K562 (cell line): ENCODE measurements at regions not wholly inside any gene's neighbourhood (a gene's known extent, or its start where the extent isn't known, plus 50 kb on each side); places are given as distances from the start of the nearest gene placed in this dataset.

Source experiments
- ATAC-seq: fragments of 200-7000 bp; cut with Tn5 transposase; 3 replicates; pipeline ENCODE4 v1.9.1; 2020; ENCODE audit warnings: moderate library complexity
- BruUV-seq: library from RNA; stranded (reverse); fragments of 400-500 nt; replicated peaks from 2 replicates; lab custom pipeline; 2021; lab: Mats Ljungman, UMichigan
- CTCF ChIA-PET: fragments of 300-600 bp; formaldehyde crosslinking; extraction: SDS; loops from one replicate; lab custom pipeline; 2021; ENCODE audit warnings: low intra/inter-chr PET ratio; lab: Yijun Ruan, JAX
- POLR2A ChIA-PET: fragments of 300-600, 350-650 bp; sonication (Branson Sonifier 250); formaldehyde crosslinking; extraction: SDS; loops from one replicate; lab custom pipeline; 2021; ENCODE audit warnings: antibody characterized with exemption, inconsistent platforms; lab: Yijun Ruan, JAX
- DNase-seq, 4 experiments: peaks; one replicate each; pipeline versions ENCODE4 v3.0.0 to v3.0.0-alpha.2; 2011 to 2018; ENCODE audit warnings: low spot score in 3 of 4, mixed read lengths in 3 of 4; ENCODE audit errors: extremely low read depth in 1 of 4
- FAIRE-seq: peaks from 2 replicates; lab custom pipeline; 2011; peaks lifted over from hg19 to GRCh38; lab: Jason Lieb, UNC
- H2AFZ ChIP-seq: 2 replicates; pipeline ENCODE4 v1.6.0; 2011; ENCODE audit warnings: low read depth, low read length, control low read depth, inconsistent platforms
- H3K27ac ChIP-seq: fragments of 200-600 bp; 3 replicates; pipeline ENCODE4 v1.8.0; 2011; ENCODE audit warnings: low read depth, mild to moderate bottlenecking, control low read depth, inconsistent platforms, low read length, moderate library complexity, mixed read lengths; ENCODE audit errors: extremely low read depth
- H3K27me3 ChIP-seq, 2 experiments: fragments of 300-600 bp in 1 of 2; 2 replicates in 1 of 2; 3 replicates in 1 of 2; pipeline versions ENCODE4 v1.6.0 to v1.8.0; 2011; ENCODE audit warnings: inconsistent platforms in 2 of 2, low read length in 2 of 2, mild to moderate bottlenecking in 1 of 2, mixed read lengths in 1 of 2, moderate library complexity in 1 of 2; ENCODE audit not compliant: control insufficient read depth in 2 of 2, insufficient read depth in 2 of 2
- H3K36me3 ChIP-seq: fragments of 300-600 bp; 3 replicates; pipeline ENCODE4 v1.8.0; 2011; ENCODE audit warnings: mild to moderate bottlenecking, low read length, inconsistent platforms; ENCODE audit not compliant: control insufficient read depth, insufficient read depth
- H3K4me1 ChIP-seq, 2 experiments: fragments of 200-600 bp in 1 of 2; replicated peaks in 1 of 2; 2 replicates in 1 of 2; 3 replicates in 1 of 2; pipeline versions ENCODE4 v1.5.1 to v1.8.0; 2011; ENCODE audit warnings: inconsistent platforms in 2 of 2, low read length in 2 of 2, mild to moderate bottlenecking in 1 of 2, mixed read lengths in 1 of 2, moderate library complexity in 1 of 2; ENCODE audit not compliant: control insufficient read depth in 2 of 2, insufficient read depth in 2 of 2
- H3K4me2 ChIP-seq: 2 replicates; pipeline ENCODE4 v1.6.1; 2011; ENCODE audit warnings: low read length, control low read depth, inconsistent platforms, mixed read lengths; ENCODE audit not compliant: insufficient read depth
- H3K4me3 ChIP-seq: fragments of 200-600 bp; sonication (generic), shearing (Covaris generic); 2 replicates; pipeline ENCODE4 v1.5.1; 2016; ENCODE audit warnings: control low read depth, inconsistent platforms
- H3K79me2 ChIP-seq: fragments of 200-600 bp; 3 replicates; pipeline ENCODE4 v1.8.0; 2011; ENCODE audit warnings: low read length, inconsistent platforms; ENCODE audit not compliant: control insufficient read depth, insufficient read depth
- H3K9ac ChIP-seq, 2 experiments: 2 replicates each; pipeline versions ENCODE4 v1.6.0 to v1.6.1; 2011; ENCODE audit warnings: low read depth in 2 of 2, low read length in 2 of 2, control low read depth in 1 of 2, inconsistent platforms in 1 of 2, mild to moderate bottlenecking in 1 of 2, mixed read lengths in 1 of 2; ENCODE audit not compliant: insufficient read depth in 1 of 2
- H3K9me1 ChIP-seq: one replicate; pipeline ENCODE4 v1.6.0; 2011; ENCODE audit warnings: inconsistent platforms, mild to moderate bottlenecking, low read length, moderate library complexity; ENCODE audit not compliant: control insufficient read depth, insufficient read depth
- H3K9me3 ChIP-seq: replicated peaks from 2 replicates; pipeline ENCODE4 v1.5.1; 2011; ENCODE audit warnings: low read depth, low read length, inconsistent platforms; ENCODE audit not compliant: control insufficient read depth, insufficient read depth
- H4K20me1 ChIP-seq: replicated peaks from 2 replicates; pipeline ENCODE4 v1.6.1; 2011; ENCODE audit warnings: low read length, inconsistent platforms, mixed read lengths; ENCODE audit not compliant: control insufficient read depth, insufficient read depth
- BMI1 ChIP-seq: fragments of 150-350 bp; IDR thresholded peaks from 2 replicates; pipeline ENCODE4 v1.6.1; 2014; ENCODE audit warnings: low read length
- GATA2 ChIP-seq: sonication (generic); formaldehyde crosslinking; IDR thresholded peaks from 2 replicates; pipeline ENCODE4 v1.4.0; 2020; ENCODE audit warnings: mild to moderate bottlenecking, missing genetic modification reagents
- HSF4 ChIP-seq: fragments of 250-450 bp; sonication (Bioruptor Pico); IDR thresholded peaks from 2 replicates; pipeline ENCODE4 v2.1.2; 2022; ENCODE audit warnings: mild to moderate bottlenecking, moderate library complexity, borderline replicate concordance
- KDM2B ChIP-seq: fragments of 250-450 bp; sonication (Bioruptor Pico); IDR thresholded peaks from 2 replicates; pipeline ENCODE4 v1.8.0; 2021; ENCODE audit warnings: mild to moderate bottlenecking, moderate library complexity
- KLF10 ChIP-seq: fragments of 250-450 bp; sonication (Bioruptor Pico); IDR thresholded peaks from 2 replicates; pipeline ENCODE4 v1.6.1; 2021; ENCODE audit warnings: matching md5 sums
- MAFK ChIP-seq: IDR thresholded peaks from 2 replicates; pipeline ENCODE4 v1.6.1; 2011; ENCODE audit warnings: low read length, improper control_type of control experiment
- NFE2L1 ChIP-seq: fragments of 450-650 bp; IDR thresholded peaks from 2 replicates; pipeline ENCODE4 v1.6.1; 2016; ENCODE audit warnings: missing genetic modification characterization, low read depth, mild to moderate bottlenecking, missing compliant biosample characterization, moderate library complexity, borderline replicate concordance
- PTRF ChIP-seq: fragments of 450-650 bp; IDR thresholded peaks from 2 replicates; pipeline ENCODE4 v1.6.1; 2016; ENCODE audit warnings: mild to moderate bottlenecking, missing genetic modification characterization, missing compliant biosample characterization
- SAFB2 ChIP-seq: fragments of 200-400 bp; formaldehyde crosslinking; IDR thresholded peaks from 2 replicates; pipeline ENCODE4 v1.6.1; 2018; ENCODE audit warnings: borderline replicate concordance, low read length, low read depth, moderate library complexity; ENCODE audit not compliant: severe bottlenecking
- TOE1 ChIP-seq, 2 experiments: fragments of 450-650 bp in 1 of 2; sonication (generic) in 1 of 2; formaldehyde crosslinking in 1 of 2; IDR thresholded peaks; 2 replicates each; pipeline versions ENCODE4 v1.7.1 to v1.8.0; 2016 to 2022; ENCODE audit warnings: borderline replicate concordance in 2 of 2, mild to moderate bottlenecking in 2 of 2, antibody characterized with exemption in 1 of 2, inconsistent platforms in 1 of 2, low read depth in 1 of 2, missing genetic modification reagents in 1 of 2, moderate library complexity in 1 of 2
- ZBED1 ChIP-seq: IDR thresholded peaks from 2 replicates; pipeline ENCODE4 v1.6.1; 2014
- ZNF24 ChIP-seq: fragments of 450-650 bp; IDR thresholded peaks from 2 replicates; pipeline ENCODE4 v1.6.1; 2016
- ZNF75A ChIP-seq: fragments of 450-650 bp; formaldehyde crosslinking; IDR thresholded peaks from 2 replicates; pipeline ENCODE4 v1.4.0; 2020; ENCODE audit warnings: mild to moderate bottlenecking
- WGBS: fragments of 100-300 bp; shearing (Covaris generic); methylation state at CpG from one replicate; pipeline ENCODE4 v1.1.6; 2016; ENCODE audit warnings: low coverage, mixed read lengths; ENCODE audit not compliant: insufficient coverage; ENCODE audit errors: missing lambda C conversion rate; 5-methylcytosine and 5-hydroxymethylcytosine counted together
- in situ Hi-C: fragments of 300-500 bp; cut with MboI; formaldehyde crosslinking; loops from 4 replicates; pipeline ENCODE4 v1.15.0; 2018; ENCODE audit warnings: inconsistent platforms, mixed read lengths
- intact Hi-C: fragments of 100-400 bp; cut with micrococcal nuclease; formaldehyde crosslinking; loops from 2 replicates; pipeline ENCODE4 v1.14.2; 2022

DNA sequence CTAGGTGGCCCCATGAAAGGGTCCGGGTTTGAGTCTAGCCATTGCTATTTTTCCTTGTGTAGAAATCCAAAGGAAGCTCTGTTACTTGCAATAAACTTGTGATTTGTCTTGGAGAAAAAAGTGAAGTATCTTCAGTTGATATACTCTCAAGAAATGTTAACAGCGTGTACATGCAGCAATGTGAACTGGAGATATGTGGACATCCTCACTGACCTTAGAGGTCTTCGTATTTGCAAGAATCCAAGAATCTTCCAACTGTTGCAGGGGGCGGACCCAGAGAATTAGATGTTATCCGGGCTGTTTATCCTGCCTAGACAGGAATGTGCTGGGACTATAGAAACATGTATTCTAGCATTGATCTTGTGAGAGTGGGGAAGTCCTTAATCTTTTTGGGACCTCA, 187.6 kb downstream of the KCNS3 start:
- Histone ChIP-seq H2AFZ (no peak overlapping the region), H3K27ac (no peak overlapping the region), H3K4me1 (no peaks in the 10 kb centered on the region), H3K9me1 (no peaks in the 10 kb centered on the region), H3K79me2 (no peaks in the 10 kb centered on the region), H3K36me3 (no peaks in the 10 kb centered on the region), H3K27me3 (no peaks in the 10 kb centered on the region), H3K4me2 (no peak overlapping the region), H3K9ac (no peak overlapping the region), H3K9me3 (no peaks in the 10 kb centered on the region), H3K4me3 (no peak overlapping the region), H4K20me1 (no peaks in the 10 kb centered on the region)
- WGBS: 0% methylated on average over 5 of the region's 5 CpGs
- POLR2A ChIA-PET: no interaction called here
- TF ChIP-seq PTRF: no peak
- no peak for TF ChIP-seq MAFK
- no peak for TF ChIP-seq ZNF24
- no peak for TF ChIP-seq BMI1
- no peak for TF ChIP-seq ZBED1
- TF ChIP-seq TOE1 (IDR thresholded peaks at IDR 0.05; ENCODE audit: borderline replicate concordance): no peak
- TF ChIP-seq TOE1 (CRISPR knock-in tag; IDR thresholded peaks at IDR 0.05; ENCODE audit: borderline replicate concordance, low read depth): no peak
- TF ChIP-seq KLF10: no peak
- no peak for TF ChIP-seq HSF4 (CRISPR knock-in tag)
- no peak for TF ChIP-seq KDM2B (CRISPR knock-in tag)
- no peak for TF ChIP-seq SAFB2
- no peak for TF ChIP-seq ZNF75A (CRISPR knock-in tag)
- no peak for TF ChIP-seq NFE2L1 (tag)
- no peak for TF ChIP-seq GATA2 (CRISPR knock-in tag)
- CTCF ChIA-PET: no interaction called here
- intact Hi-C loops: no loop called here
- DNase-seq (no peak), FAIRE-seq (no peak), ATAC-seq (no peak)
- in situ Hi-C loops: no loop called here
- no TSS peak for BruUV-seq
